Mucosa of descending colon (tissue), 3 donors: ENCODE measurements at regions not wholly inside any gene's neighbourhood (a gene's known extent, or its start where the extent isn't known, plus 50 kb on each side); places are given as distances from the start of the nearest gene placed in this dataset.

Experiments
- ATAC-seq: fragments of 200-7000 bp; cut with Tn5 transposase; one replicate; pipeline ENCODE4 v1.9.1; 2020; ENCODE audit warnings: mild to moderate bottlenecking, moderate library complexity
- DNase-seq, 3 donors: peaks; one replicate each; pipeline ENCODE4 v3.0.0-alpha.2; 2020
- H3K36me3 ChIP-seq: fragments of 200-600 bp; one replicate; pipeline ENCODE4 v1.8.0; 2021; ENCODE audit warnings: low read depth, mild to moderate bottlenecking
- H3K4me1 ChIP-seq: fragments of 200-600 bp; one replicate; pipeline ENCODE4 v1.8.0; 2021; ENCODE audit warnings: low read depth, mild to moderate bottlenecking
- H3K4me3 ChIP-seq: fragments of 200-600 bp; one replicate; pipeline ENCODE4 v1.8.0; 2021; ENCODE audit warnings: mild to moderate bottlenecking
- H3K9me3 ChIP-seq: fragments of 200-600 bp; one replicate; pipeline ENCODE4 v1.8.0; 2021; ENCODE audit warnings: mild to moderate bottlenecking
- CTCF ChIP-seq: fragments of 200-600 bp; IDR thresholded peaks from one replicate; pipeline ENCODE4 v1.8.0; 2022; ENCODE audit warnings: antibody characterized with exemption, mild to moderate bottlenecking
- intact Hi-C, 2 donors: fragments of 100-400 bp; cut with DNase I in 1 of 2; cut with micrococcal nuclease in 1 of 2; formaldehyde crosslinking; loops; one replicate each; pipeline versions ENCODE4 v1.11.0 to v1.11.1; 2022; cut with DNase I, micrococcal nuclease
- donor health status: DM: no; HTN: no; CAD: no; lungs with moderate emphysema.
- donor health status: DM: no; HTN: no; CAD: no.
- donor health status: DM: no; HTN: yes; CAD: no.

GRCh38 chr6:23448281-23448680 is 677.7 kb upstream of the NRSN1 start:
- TF ChIP-seq CTCF: no peak
- Histone ChIP-seq H3K9me3 (no peaks in the 10 kb centered on the region), H3K4me3 (no peak overlapping the region), H3K36me3 (no peaks in the 10 kb centered on the region), H3K4me1 (no peaks in the 10 kb centered on the region)
- ATAC-seq: no peak
- DNase-seq: no peak
- intact Hi-C loops: no loop called here

GRCh38 chr6:23454080-23454976 is 671.7 kb upstream of the NRSN1 start:
- intact Hi-C loops: no loop called here
- ATAC-seq (no peak), DNase-seq (no peak)
- Histone ChIP-seq H3K36me3 (no peaks in the 10 kb centered on the region), H3K4me3 (no peak overlapping the region), H3K4me1 (no peaks in the 10 kb centered on the region), H3K9me3 (no peaks in the 10 kb centered on the region)
- no peak for TF ChIP-seq CTCF

GRCh38 chr6:23455754-23456153 is 670.3 kb upstream of the NRSN1 start:
- H3K4me1 ChIP-seq: no peaks in the 10 kb centered on the region
- TF ChIP-seq CTCF: no peak
- ATAC-seq: no peak
- H3K36me3 ChIP-seq: no peaks in the 10 kb centered on the region
- DNase-seq: no peak
- intact Hi-C loops: no loop called here
- no peaks in the 10 kb centered on the region for H3K9me3 ChIP-seq
- H3K4me3 ChIP-seq: no peak overlapping the region

- Histone ChIP-seq H3K36me3 (no peaks in the 10 kb centered on the region), H3K4me1 (no peaks in the 10 kb centered on the region), H3K9me3 (no peaks in the 10 kb centered on the region), H3K4me3 (no peak overlapping the region)
- DNase-seq: no peak
- intact Hi-C loops: no loop called here
- no peak for ATAC-seq
- TF ChIP-seq CTCF: no peak
These were observed 669.6 kb upstream of the NRSN1 start for GRCh38 chr6:23456396-23456795.

- intact Hi-C loops: no loop called here
These were observed 668.7 kb upstream of the NRSN1 start for GRCh38 chr6:23457321-23457720.

More at GRCh38 chr6:23457321-23457720, 668.7 kb upstream of the NRSN1 start:
- Histone ChIP-seq H3K4me3 (no peak overlapping the region), H3K4me1 (no peaks in the 10 kb centered on the region), H3K9me3 (no peaks in the 10 kb centered on the region), H3K36me3 (no peaks in the 10 kb centered on the region)
- DNase-seq: no peak
- no peak for ATAC-seq
- TF ChIP-seq CTCF: no peak
